OCI-LY7 (cell line): ENCODE measurements at regions not wholly inside any gene's neighbourhood (a gene's known extent, or its start where the extent isn't known, plus 50 kb on each side); places are given as distances from the start of the nearest gene placed in this dataset.

ENCODE experiments used
- BruUV-seq: library from RNA; stranded (reverse); fragments of 400-500 nt; replicated peaks from 2 replicates; lab custom pipeline; 2021; lab: Mats Ljungman, UMichigan
- CTCF ChIA-PET: fragments of 300-600 bp; sonication (Branson Sonifier 250); formaldehyde crosslinking; loops from one replicate; lab custom pipeline; 2022; ENCODE audit warnings: antibody characterized with exemption; ENCODE audit not compliant: unreplicated experiment; lab: Charles Lee
- POLR2A ChIA-PET: fragments of 300-600 bp; sonication (Branson Sonifier 250); formaldehyde crosslinking; loops from one replicate; lab custom pipeline; 2022; ENCODE audit warnings: antibody characterized with exemption; lab: Charles Lee
- DNase-seq: peaks from one replicate; pipeline ENCODE4 v3.0.0-alpha.2; 2015; ENCODE audit warnings: low spot score
- H2AFZ ChIP-seq: fragments of 200-600 bp; sonication (generic), shearing (Covaris generic); 2 replicates; pipeline ENCODE4 v1.6.1; 2014; ENCODE audit warnings: mild to moderate bottlenecking, antibody characterized with exemption, low read length, moderate library complexity
- H3K27ac ChIP-seq: fragments of 200-600 bp; sonication (generic); 2 replicates; pipeline ENCODE4 v1.5.1; 2014; ENCODE audit warnings: mixed run types, low read depth, mild to moderate bottlenecking, moderate library complexity, low read length, inconsistent platforms; ENCODE audit not compliant: poor library complexity, severe bottlenecking
- H3K36me3 ChIP-seq: fragments of 200-600 bp; sonication (generic); 2 replicates; pipeline ENCODE4 v1.6.1; 2014; ENCODE audit warnings: mild to moderate bottlenecking, antibody characterized with exemption, low read length, moderate library complexity, mixed read lengths; ENCODE audit not compliant: insufficient read depth
- H3K4me1 ChIP-seq: fragments of 200-600 bp; sonication (generic); 2 replicates; pipeline ENCODE4 v1.5.1; 2014; ENCODE audit warnings: mild to moderate bottlenecking, low read length; ENCODE audit not compliant: insufficient read depth, poor library complexity, severe bottlenecking
- H3K4me2 ChIP-seq: fragments of 200-600 bp; sonication (generic); 2 replicates; pipeline ENCODE4 v1.6.1; 2014; ENCODE audit warnings: mild to moderate bottlenecking, low read length
- H3K4me3 ChIP-seq: fragments of 200-600 bp; sonication (generic); 2 replicates; pipeline ENCODE4 v1.5.1; 2014; ENCODE audit warnings: mild to moderate bottlenecking, low read depth, low read length; ENCODE audit not compliant: poor library complexity, severe bottlenecking
- H3K79me2 ChIP-seq: fragments of 200-600 bp; sonication (generic); 2 replicates; pipeline ENCODE4 v1.6.1; 2016; ENCODE audit warnings: low read depth, mild to moderate bottlenecking, low read length, moderate library complexity, mixed read lengths; ENCODE audit not compliant: insufficient read depth
- H3K9me2 ChIP-seq: fragments of 200-600 bp; sonication (generic); 2 replicates; pipeline ENCODE4 v1.6.1; 2016; ENCODE audit warnings: mild to moderate bottlenecking, low read length, mixed read lengths; ENCODE audit not compliant: insufficient read depth
- H3K9me3 ChIP-seq: fragments of 200-600 bp; sonication (generic); 2 replicates; pipeline ENCODE4 v1.6.1; 2014; ENCODE audit warnings: mild to moderate bottlenecking, mixed run types, low read length, mixed read lengths
- H4K20me1 ChIP-seq: fragments of 200-600 bp; sonication (generic); 2 replicates; pipeline ENCODE4 v1.6.1; 2014; ENCODE audit warnings: mild to moderate bottlenecking, antibody characterized with exemption, low read length, moderate library complexity, mixed read lengths; ENCODE audit not compliant: insufficient read depth
- EZH2phosphoT487 ChIP-seq: fragments of 200-600 bp; sonication (generic); IDR thresholded peaks from 2 replicates; pipeline ENCODE4 v1.6.1; 2018; ENCODE audit warnings: low read depth, borderline replicate concordance, mild to moderate bottlenecking, mixed run types, antibody characterized with exemption, low read length, moderate library complexity, mixed read lengths
- intact Hi-C: fragments of 100-400 bp; cut with micrococcal nuclease; formaldehyde crosslinking; loops from one replicate; pipeline ENCODE4 v1.10.0; 2022; ENCODE audit not compliant: unreplicated experiment
- TF ChIP-seq, protein P1 (sequence below): fragments of 200-600 bp; sonication (generic); conservative IDR thresholded peaks from 2 replicates; pipeline ENCODE4 v1.5.1; 2014; ENCODE audit warnings: mild to moderate bottlenecking, antibody characterized with exemption, low read length, moderate library complexity, mixed read lengths

- Histone ChIP-seq H4K20me1 (no peaks in the 10 kb centered on the region), H3K4me2 (no peak overlapping the region), H3K9me3 (no peaks in the 10 kb centered on the region), H3K36me3 (no peaks in the 10 kb centered on the region), H3K9me2 (no peaks in the 10 kb centered on the region), H3K4me3 (no peak overlapping the region), H3K27ac (no peak overlapping the region), H2AFZ (no peak overlapping the region), H3K4me1 (no peaks in the 10 kb centered on the region), H3K79me2 (no peaks in the 10 kb centered on the region)
- BruUV-seq = no TSS peak
- ChIA-PET CTCF (no interaction called here), POLR2A (interaction anchor here (0.6 kb wide), 1 partner anchor 720 kb away, joined by 3 read pairs; no protein-coding TSS in a partner anchor)
- intact Hi-C loops = no loop called here
- no peak for DNase-seq
- TF ChIP-seq, protein P1, sequence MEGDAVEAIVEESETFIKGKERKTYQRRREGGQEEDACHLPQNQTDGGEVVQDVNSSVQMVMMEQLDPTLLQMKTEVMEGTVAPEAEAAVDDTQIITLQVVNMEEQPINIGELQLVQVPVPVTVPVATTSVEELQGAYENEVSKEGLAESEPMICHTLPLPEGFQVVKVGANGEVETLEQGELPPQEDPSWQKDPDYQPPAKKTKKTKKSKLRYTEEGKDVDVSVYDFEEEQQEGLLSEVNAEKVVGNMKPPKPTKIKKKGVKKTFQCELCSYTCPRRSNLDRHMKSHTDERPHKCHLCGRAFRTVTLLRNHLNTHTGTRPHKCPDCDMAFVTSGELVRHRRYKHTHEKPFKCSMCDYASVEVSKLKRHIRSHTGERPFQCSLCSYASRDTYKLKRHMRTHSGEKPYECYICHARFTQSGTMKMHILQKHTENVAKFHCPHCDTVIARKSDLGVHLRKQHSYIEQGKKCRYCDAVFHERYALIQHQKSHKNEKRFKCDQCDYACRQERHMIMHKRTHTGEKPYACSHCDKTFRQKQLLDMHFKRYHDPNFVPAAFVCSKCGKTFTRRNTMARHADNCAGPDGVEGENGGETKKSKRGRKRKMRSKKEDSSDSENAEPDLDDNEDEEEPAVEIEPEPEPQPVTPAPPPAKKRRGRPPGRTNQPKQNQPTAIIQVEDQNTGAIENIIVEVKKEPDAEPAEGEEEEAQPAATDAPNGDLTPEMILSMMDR = no peak
- no peak for TF ChIP-seq EZH2phosphoT487
Measured at GRCh38 chr10:111267673-111268072, 190.8 kb downstream of the ADRA2A start.

DNA sequence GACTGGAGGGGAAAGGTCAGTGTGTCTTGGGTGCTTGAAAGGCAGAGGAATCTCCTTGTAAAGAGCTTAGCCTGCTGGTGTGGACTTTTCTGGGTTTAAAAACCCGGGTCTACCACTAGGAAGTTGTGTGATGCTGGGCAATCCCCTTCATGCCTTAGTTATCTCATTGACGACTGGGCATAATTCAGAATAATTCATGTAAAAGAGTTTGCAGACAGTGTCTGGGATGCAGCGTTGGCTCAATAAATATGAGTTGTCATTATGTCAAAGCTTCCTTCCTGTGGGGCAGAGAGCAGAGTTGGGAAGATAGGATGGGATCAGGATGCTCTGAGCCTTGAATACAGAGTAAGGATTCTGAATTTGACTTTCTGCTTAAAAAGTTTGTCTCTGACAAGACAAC is 196.4 kb downstream of the ADRA2A start:
- no peak for DNase-seq
- Histone ChIP-seq H4K20me1 (no peaks in the 10 kb centered on the region), H3K4me3 (no peak overlapping the region), H3K9me3 (no peaks in the 10 kb centered on the region), H3K27ac (no peak overlapping the region), H3K4me2 (no peak overlapping the region), H3K9me2 (no peaks in the 10 kb centered on the region), H3K79me2 (no peaks in the 10 kb centered on the region), H3K36me3 (no peaks in the 10 kb centered on the region), H3K4me1 (no peaks in the 10 kb centered on the region), H2AFZ (no peak overlapping the region)
- intact Hi-C loops = no loop called here
- no TSS peak for BruUV-seq
- TF ChIP-seq, protein P1 = no peak
- no peak for TF ChIP-seq EZH2phosphoT487
- POLR2A ChIA-PET = interaction anchor here (0.8 kb wide), 1 partner anchor 10 kb away, joined by 3 read pairs; no protein-coding TSS in a partner anchor
- CTCF ChIA-PET = no interaction called here

DNA sequence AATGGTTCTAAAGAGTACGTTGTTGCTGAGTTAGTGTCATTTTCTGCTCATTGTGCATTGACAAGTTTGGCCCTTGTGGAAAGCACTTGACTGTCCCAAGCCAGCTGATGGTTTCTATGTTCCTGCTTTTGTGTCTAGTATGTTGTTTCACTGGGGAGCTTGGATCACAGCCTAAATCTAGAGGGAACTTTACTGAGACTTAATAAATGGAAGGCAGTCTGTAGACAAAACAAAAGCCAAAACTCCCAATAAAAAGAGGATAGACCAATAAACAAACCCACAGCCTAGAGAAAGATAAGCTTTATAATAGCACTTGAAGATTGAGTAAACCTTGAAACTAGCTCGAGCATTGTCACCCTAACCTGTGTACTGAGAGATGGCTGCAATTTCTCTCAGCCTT is 196.8 kb downstream of the ADRA2A start:
- H2AFZ ChIP-seq = no peak overlapping the region
- H4K20me1 ChIP-seq = no peaks in the 10 kb centered on the region
- TF ChIP-seq EZH2phosphoT487 = no peak
- TF ChIP-seq, protein P1 = no peak
- no peak overlapping the region for H3K4me3 ChIP-seq
- CTCF ChIA-PET = no interaction called here
- H3K36me3 ChIP-seq = no peaks in the 10 kb centered on the region
- H3K79me2 ChIP-seq = no peaks in the 10 kb centered on the region
- no TSS peak for BruUV-seq
- POLR2A ChIA-PET = interaction anchor here (0.8 kb wide), 1 partner anchor 10 kb away, joined by 3 read pairs; no protein-coding TSS in a partner anchor
- no peaks in the 10 kb centered on the region for H3K9me3 ChIP-seq
- no peaks in the 10 kb centered on the region for H3K9me2 ChIP-seq
- no peak overlapping the region for H3K4me2 ChIP-seq
- DNase-seq = no peak
- H3K4me1 ChIP-seq = no peaks in the 10 kb centered on the region
- intact Hi-C loops = no loop called here
- no peak overlapping the region for H3K27ac ChIP-seq
